ENCODE measurements at regions not wholly inside any gene's neighbourhood (a gene's known extent, or its start where the extent isn't known, plus 50 kb on each side); places are given as distances from the start of the nearest gene placed in this dataset.

- H3K4me1 ChIP-seq (ENCODE audit: insufficient read depth) = no peaks in the 10 kb centered on the region
- H3K36me3 ChIP-seq (ENCODE audit: insufficient read depth) = no peaks in the 10 kb centered on the region
- Mint-ChIP-seq H3K27ac (no peak overlapping the region), H3K36me3 (ENCODE audit: low read depth) (no peaks in the 10 kb centered on the region), H3K4me3 (no peak overlapping the region), H3K9me3 (no peaks in the 10 kb centered on the region), H3K4me1 (no peaks in the 10 kb centered on the region), H3K27me3 (ENCODE audit: insufficient read depth, low read depth, poor library complexity) (no peaks in the 10 kb centered on the region)
- H3K27ac ChIP-seq (ENCODE audit: low read depth) = no peak overlapping the region
- H3K9me2 ChIP-seq (ENCODE audit: insufficient read depth) = peaks cover 12% of the 10 kb centered on the region; the same call in 1 of the 2 replicates
- H3F3A ChIP-seq (replicated peaks; ENCODE audit: low read depth) = no peaks in the 10 kb centered on the region
- ATAC-seq (no peak), DNase-seq (ENCODE audit: low spot score) (no peak)
- TF ChIP-seq STAT1 (IDR thresholded peaks at IDR 0.05; ENCODE audit: unreplicated experiment) (no peak), ZNF114 (CRISPR knock-in tag; IDR thresholded peaks at IDR 0.05) (no peak), JUNB (IDR thresholded peaks at IDR 0.05; ENCODE audit: unreplicated experiment) (no peak), REST (IDR thresholded peaks at IDR 0.05; ENCODE audit: unreplicated experiment) (no peak), EZH2phosphoT487 (IDR thresholded peaks at IDR 0.05; ENCODE audit: unreplicated experiment) (no peak)
- no peak overlapping the region for H3K4me3 ChIP-seq
- no peak overlapping the region; the same call in 1 of the 2 replicates for H2AFZ ChIP-seq
- no peaks in the 10 kb centered on the region for H4K20me1 ChIP-seq (replicated peaks; ENCODE audit: insufficient read depth)
- H3K27me3 ChIP-seq (ENCODE audit: insufficient read depth) = no peaks in the 10 kb centered on the region
- H3K4me2 ChIP-seq = no peak overlapping the region
- no peaks in the 10 kb centered on the region for H3K79me2 ChIP-seq (replicated peaks; ENCODE audit: insufficient read depth)
Measured at GRCh38 chr18:69239849-69240674, 160.6 kb upstream of the DOK6 start.

GRCh38 chr18:69246027-69246426 is 154.7 kb upstream of the DOK6 start:
- no peak for DNase-seq (ENCODE audit: low spot score)
- Mint-ChIP-seq H3K9me3 (no peaks in the 10 kb centered on the region), H3K4me1 (no peaks in the 10 kb centered on the region), H3K27ac (no peak overlapping the region), H3K4me3 (no peak overlapping the region), H3K27me3 (ENCODE audit: insufficient read depth, low read depth, poor library complexity) (no peaks in the 10 kb centered on the region), H3K36me3 (ENCODE audit: low read depth) (no peaks in the 10 kb centered on the region)
- H3K27ac ChIP-seq (ENCODE audit: low read depth) = no peak overlapping the region
- TF ChIP-seq ETS1 (IDR thresholded peaks at IDR 0.05) (no peak), ZNF331 (CRISPR knock-in tag; IDR thresholded peaks at IDR 0.05; ENCODE audit: low read depth) (no peak), EZH2 (IDR thresholded peaks at IDR 0.05; ENCODE audit: low read depth, unreplicated experiment) (no peak)
- H3K9me2 ChIP-seq (ENCODE audit: insufficient read depth) = peaks cover 3% of the 10 kb centered on the region; the same call in 1 of the 2 replicates
- H4K20me1 ChIP-seq (replicated peaks; ENCODE audit: insufficient read depth) = no peaks in the 10 kb centered on the region
- no peak overlapping the region for H3K4me3 ChIP-seq
- H3K27me3 ChIP-seq (ENCODE audit: insufficient read depth) = no peaks in the 10 kb centered on the region
- H3K36me3 ChIP-seq (ENCODE audit: insufficient read depth) = no peaks in the 10 kb centered on the region
- no peak for ATAC-seq
- no peak overlapping the region for H3K4me2 ChIP-seq
- no peak overlapping the region for H2AFZ ChIP-seq
- no peaks in the 10 kb centered on the region for H3K4me1 ChIP-seq (ENCODE audit: insufficient read depth)
- H3K79me2 ChIP-seq (replicated peaks; ENCODE audit: insufficient read depth) = no peaks in the 10 kb centered on the region
- H3F3A ChIP-seq (replicated peaks; ENCODE audit: low read depth) = no peaks in the 10 kb centered on the region
